ENCODE measurements at regions not wholly inside any gene's neighbourhood (a gene's known extent, or its start where the extent isn't known, plus 50 kb on each side); places are given as distances from the start of the nearest gene placed in this dataset.

- TF ChIP-seq CTCF (conservative IDR thresholded peaks at IDR 0.05; ENCODE audit: low read depth, low read length) (no peak), EZH2 (IDR thresholded peaks at IDR 0.05; ENCODE audit: borderline replicate concordance, low read depth, low read length, poor library complexity, severe bottlenecking) (no peak)
Observed at GRCh38 chr1:39149509-39149908, 55.0 kb upstream of the MACF1 start.
